ENCODE measurements at regions not wholly inside any gene's neighbourhood (a gene's known extent, or its start where the extent isn't known, plus 50 kb on each side); places are given as distances from the start of the nearest gene placed in this dataset.

GRCh38 chr6:99745651-99746050, 139.0 kb downstream of the PRDM13 start:
- no peak for TF ChIP-seq ZFP3 (CRISPR knock-in tag; IDR thresholded peaks at IDR 0.05)
- TF ChIP-seq PATZ1 (CRISPR knock-in tag; IDR thresholded peaks at IDR 0.05; ENCODE audit: borderline replicate concordance): no peak
- no peak for TF ChIP-seq ZNF70 (CRISPR knock-in tag; IDR thresholded peaks at IDR 0.05)
- no peak for TF ChIP-seq BACH2 (CRISPR knock-in tag; IDR thresholded peaks at IDR 0.05; ENCODE audit: borderline replicate concordance)
- TF ChIP-seq PPARA (CRISPR knock-in tag; IDR thresholded peaks at IDR 0.05; ENCODE audit: borderline replicate concordance): no peak
- TF ChIP-seq ESRRG (CRISPR knock-in tag; IDR thresholded peaks at IDR 0.05): no peak
- no peak for TF ChIP-seq ISL1 (CRISPR knock-in tag; IDR thresholded peaks at IDR 0.05)
- no peak for TF ChIP-seq ZFP30 (CRISPR knock-in tag; IDR thresholded peaks at IDR 0.05)
- no peak for TF ChIP-seq ZNF8 (CRISPR knock-in tag; IDR thresholded peaks at IDR 0.05)

All from SK-N-SH treated with all-trans-retinoic acid at 6 μM for 48 hours (cell line).